IMR-90 (cell line): ENCODE measurements at regions not wholly inside any gene's neighbourhood (a gene's known extent, or its start where the extent isn't known, plus 50 kb on each side); places are given as distances from the start of the nearest gene placed in this dataset.

Experiments used
- ATAC-seq: fragments of 200-7000 bp; cut with Tn5 transposase; 2 replicates; pipeline ENCODE4 v1.9.1; 2020; ENCODE audit warnings: low read depth, mild to moderate bottlenecking, moderate library complexity
- BruUV-seq: library from RNA; stranded (reverse); fragments of 400-500 nt; replicated peaks from 2 replicates; lab custom pipeline; 2021; lab: Mats Ljungman, UMichigan
- CTCF ChIA-PET: fragments of 300-600 bp; formaldehyde crosslinking; extraction: SDS; loops from one replicate; lab custom pipeline; 2021; ENCODE audit warnings: antibody characterized with exemption; lab: Yijun Ruan, JAX
- POLR2A ChIA-PET: fragments of 300-600 bp; sonication (Branson Sonifier 250); formaldehyde crosslinking; loops from one replicate; lab custom pipeline; 2022; ENCODE audit warnings: antibody characterized with exemption; ENCODE audit not compliant: unreplicated experiment; lab: Charles Lee
- DNase-seq: peaks from one replicate; pipeline ENCODE4 v3.0.0; 2013
- H2AFZ ChIP-seq: replicated peaks from 2 replicates; pipeline ENCODE3; 2013; ENCODE audit warnings: low read length, mild to moderate bottlenecking; ENCODE audit not compliant: poor library complexity
- H2AK5ac ChIP-seq: 2 replicates; pipeline ENCODE4 v1.6.1; 2013; ENCODE audit warnings: low read depth, low read length, inconsistent platforms
- H2AK9ac ChIP-seq: replicated peaks from 2 replicates; pipeline ENCODE3; 2013; ENCODE audit warnings: mild to moderate bottlenecking, low read depth, low read length, moderate library complexity; ENCODE audit not compliant: poor library complexity
- H2BK120ac ChIP-seq: 2 replicates; pipeline ENCODE4 v1.6.1; 2013; ENCODE audit warnings: low read depth, low read length, inconsistent platforms
- H2BK15ac ChIP-seq: 3 replicates; pipeline ENCODE4 v1.6.1; 2013; ENCODE audit warnings: low read depth, low read length, inconsistent platforms
- H2BK20ac ChIP-seq: 2 replicates; pipeline ENCODE4 v1.6.1; 2013; ENCODE audit warnings: low read depth, mild to moderate bottlenecking, inconsistent platforms, low read length, moderate library complexity
- H2BK5ac ChIP-seq: 2 replicates; pipeline ENCODE4 v1.6.1; 2013; ENCODE audit warnings: mild to moderate bottlenecking, low read depth, low read length, inconsistent platforms; ENCODE audit not compliant: poor library complexity, severe bottlenecking
- H3K14ac ChIP-seq: replicated peaks from 2 replicates; pipeline ENCODE4 v1.6.1; 2013; ENCODE audit warnings: low read depth, low read length, inconsistent platforms
- H3K18ac ChIP-seq: 2 replicates; pipeline ENCODE4 v1.6.1; 2013; ENCODE audit warnings: low read depth, low read length, control low read depth
- H3K23ac ChIP-seq: 2 replicates; pipeline ENCODE4 v1.6.1; 2013; ENCODE audit warnings: low read depth, low read length, inconsistent platforms
- H3K27ac ChIP-seq: 2 replicates; pipeline ENCODE4 v1.5.1; 2013; ENCODE audit warnings: mild to moderate bottlenecking, control low read depth, low read length; ENCODE audit not compliant: insufficient read depth
- H3K27me3 ChIP-seq: 2 replicates; pipeline ENCODE4 v1.6.1; 2013; ENCODE audit warnings: low read length; ENCODE audit not compliant: control insufficient read depth, insufficient read depth
- H3K36me3 ChIP-seq: 2 replicates; pipeline ENCODE4 v1.6.1; 2013; ENCODE audit warnings: low read length, mixed read lengths; ENCODE audit not compliant: control insufficient read depth, insufficient read depth
- H3K4ac ChIP-seq: 2 replicates; pipeline ENCODE4 v1.6.1; 2013; ENCODE audit warnings: low read depth, low read length, inconsistent platforms
- H3K4me1 ChIP-seq: 2 replicates; pipeline ENCODE4 v1.6.1; 2013; ENCODE audit warnings: low read length, mixed read lengths; ENCODE audit not compliant: control insufficient read depth, insufficient read depth
- H3K4me2 ChIP-seq: 2 replicates; pipeline ENCODE4 v1.6.1; 2013; ENCODE audit warnings: low read depth, mild to moderate bottlenecking, control low read depth, low read length, moderate library complexity
- H3K4me3 ChIP-seq: 2 replicates; pipeline ENCODE4 v1.5.1; 2013; ENCODE audit warnings: low read depth, mild to moderate bottlenecking, control low read depth, low read length, moderate library complexity; ENCODE audit not compliant: insufficient read depth
- H3K56ac ChIP-seq: 2 replicates; pipeline ENCODE4 v1.6.1; 2013; ENCODE audit warnings: low read length, inconsistent platforms; ENCODE audit not compliant: insufficient read depth; ENCODE audit errors: extremely low read depth
- H3K79me1 ChIP-seq, 2 experiments: 2 replicates each; pipeline ENCODE4 v1.6.1; 2013; ENCODE audit warnings: low read length in 2 of 2, inconsistent platforms in 1 of 2, low read depth in 1 of 2
- H3K9ac ChIP-seq: 2 replicates; pipeline ENCODE4 v1.6.1; 2013; ENCODE audit warnings: low read depth, low read length, control low read depth
- H3K9me1 ChIP-seq: 2 replicates; pipeline ENCODE4 v1.6.1; 2013; ENCODE audit warnings: low read length, inconsistent platforms; ENCODE audit not compliant: insufficient read depth
- H3K9me3 ChIP-seq: 2 replicates; pipeline ENCODE4 v1.6.1; 2013; ENCODE audit warnings: low read length; ENCODE audit not compliant: control insufficient read depth, insufficient read depth
- H4K20me1 ChIP-seq: 2 replicates; pipeline ENCODE4 v1.6.1; 2013; ENCODE audit warnings: low read length, inconsistent platforms; ENCODE audit not compliant: insufficient read depth
- H4K5ac ChIP-seq: 2 replicates; pipeline ENCODE4 v1.6.1; 2013; ENCODE audit warnings: mild to moderate bottlenecking, low read depth, low read length, control low read depth
- H4K8ac ChIP-seq, 2 experiments: 2 replicates each; pipeline ENCODE4 v1.6.1; 2013; ENCODE audit warnings: low read depth in 2 of 2, low read length in 2 of 2, control low read depth in 1 of 2, inconsistent platforms in 1 of 2
- H4K91ac ChIP-seq: 2 replicates; pipeline ENCODE4 v1.6.1; 2013; ENCODE audit warnings: low read depth, low read length, inconsistent platforms; ENCODE audit not compliant: insufficient read depth
- BHLHE40 ChIP-seq: fragments of 150-350 bp; IDR thresholded peaks from 2 replicates; pipeline ENCODE4 v1.6.1; 2016; ENCODE audit warnings: mild to moderate bottlenecking, low read depth, low read length
- CEBPB ChIP-seq: IDR thresholded peaks from 2 replicates; pipeline ENCODE4 v1.6.1; 2012; ENCODE audit warnings: low read depth, low read length, improper control_type of control experiment
- CHD1 ChIP-seq: IDR thresholded peaks from 2 replicates; pipeline ENCODE4 v1.6.1; 2012; ENCODE audit warnings: low read depth, low read length, improper control_type of control experiment
- ELK1 ChIP-seq: fragments of 150-350 bp; IDR thresholded peaks from 2 replicates; pipeline ENCODE4 v1.6.1; 2016; ENCODE audit warnings: low read depth, mild to moderate bottlenecking, low read length, moderate library complexity, borderline replicate concordance
- FOS ChIP-seq: fragments of 150-350 bp; IDR thresholded peaks from 2 replicates; pipeline ENCODE4 v1.6.1; 2016; ENCODE audit warnings: low read depth, low read length
- MAFK ChIP-seq: IDR thresholded peaks from 2 replicates; pipeline ENCODE4 v1.6.1; 2012; ENCODE audit warnings: low read depth, low read length, improper control_type of control experiment
- MAZ ChIP-seq: IDR thresholded peaks from 2 replicates; pipeline ENCODE4 v1.6.1; 2012; ENCODE audit warnings: low read depth, mild to moderate bottlenecking, low read length, improper control_type of control experiment, moderate library complexity, borderline replicate concordance
- MXI1 ChIP-seq: IDR thresholded peaks from 2 replicates; pipeline ENCODE4 v1.6.1; 2012; ENCODE audit warnings: low read depth, mild to moderate bottlenecking, low read length, moderate library complexity, borderline replicate concordance
- NFE2L2 ChIP-seq: fragments of 150-350 bp; IDR thresholded peaks from 2 replicates; pipeline ENCODE4 v1.6.1; 2016; ENCODE audit warnings: low read depth, mild to moderate bottlenecking, low read length
- POLR2A ChIP-seq: IDR thresholded peaks from 2 replicates; pipeline ENCODE4 v1.6.1; 2012; ENCODE audit warnings: mild to moderate bottlenecking, low read depth, low read length
- RAD21 ChIP-seq: IDR thresholded peaks from 2 replicates; pipeline ENCODE4 v1.6.1; 2012; ENCODE audit warnings: low read length, improper control_type of control experiment
- RCOR1 ChIP-seq: IDR thresholded peaks from 2 replicates; pipeline ENCODE4 v1.6.1; 2012; ENCODE audit warnings: mild to moderate bottlenecking, low read length, improper control_type of control experiment; ENCODE audit not compliant: insufficient replicate concordance
- RFX5 ChIP-seq: IDR thresholded peaks from 2 replicates; pipeline ENCODE4 v1.8.0; 2012; ENCODE audit warnings: low read depth, mild to moderate bottlenecking, low read length, moderate library complexity
- SMC3 ChIP-seq: fragments of 150-350 bp; IDR thresholded peaks from 2 replicates; pipeline ENCODE4 v1.6.1; 2016; ENCODE audit warnings: low read depth, mild to moderate bottlenecking, antibody characterized with exemption, low read length, moderate library complexity
- WGBS, 2 experiments: methylation state at CpG; one replicate each; pipeline versions ENCODE4 v1.1.5 to v1.1.7; 2013; ENCODE audit warnings: missing lambda C conversion rate in 2 of 2; ENCODE audit not compliant: insufficient read length in 1 of 2; ENCODE audit errors: extremely low coverage in 2 of 2; 5-methylcytosine and 5-hydroxymethylcytosine counted together
- dilution Hi-C: fragments of 300-500 bp; cut with HindIII; formaldehyde crosslinking; loops from one replicate; pipeline ENCODE4 v1.14.3; 2018; ENCODE audit warnings: low sequenced_read_pairs; ENCODE audit not compliant: unreplicated experiment
- in situ Hi-C: fragments of 300-500 bp; cut with MboI; formaldehyde crosslinking; loops from 3 replicates; pipeline ENCODE4 v1.14.3; 2019; ENCODE audit warnings: low sequenced_read_pairs, inconsistent platforms, mixed read lengths
- intact Hi-C: fragments of 100-400 bp; cut with micrococcal nuclease; formaldehyde crosslinking; loops from 2 replicates; pipeline ENCODE4 v1.10.0; 2022
- TF ChIP-seq, protein P1 (sequence below): fragments of 150-350 bp; IDR thresholded peaks from 2 replicates; pipeline ENCODE4 v1.6.1; 2017; ENCODE audit warnings: mild to moderate bottlenecking, antibody characterized with exemption, low read length, low read depth
- TF ChIP-seq, protein P2 (sequence below): conservative IDR thresholded peaks from 2 replicates; pipeline ENCODE4 v1.5.1; 2012; ENCODE audit warnings: mild to moderate bottlenecking, low read depth, low read length, improper control_type of control experiment

GRCh38 chr1:98021126-98021525 is 100.3 kb upstream of the DPYD start:
- Histone ChIP-seq H3K23ac (no peak overlapping the region), H3K4me1 (peaks cover 3% of the 10 kb centered on the region; the same call in 1 of the 2 replicates), H4K20me1 (no peaks in the 10 kb centered on the region), H4K8ac (no peak overlapping the region), H2AFZ (no peak overlapping the region), H2BK120ac (no peak overlapping the region), H2AK9ac (no peak overlapping the region), H3K27ac (no peak overlapping the region), H3K4me2 (no peak overlapping the region), H3K18ac (no peak overlapping the region), H2BK5ac (no peak overlapping the region), H4K91ac (no peak overlapping the region), H3K14ac (no peak overlapping the region), H3K9me3 (no peaks in the 10 kb centered on the region), H3K79me1 (peaks cover 0 to 2% of the 10 kb centered on the region in 2 experiments; a peak in 1 of 4 replicates), H3K4ac (no peak overlapping the region), H3K36me3 (no peaks in the 10 kb centered on the region), H3K9ac (no peak overlapping the region), H4K5ac (no peak overlapping the region), H3K56ac (no peak overlapping the region), H2BK20ac (no peak overlapping the region), H3K27me3 (no peaks in the 10 kb centered on the region), H2BK15ac (no peak overlapping the region), H2AK5ac (no peak overlapping the region), H3K9me1 (no peaks in the 10 kb centered on the region), H3K4me3 (no peak overlapping the region)
- TF ChIP-seq SMC3 = no peak
- no peak for TF ChIP-seq MXI1
- no peak for TF ChIP-seq MAFK
- TF ChIP-seq POLR2A = no peak
- TF ChIP-seq, protein P1, sequence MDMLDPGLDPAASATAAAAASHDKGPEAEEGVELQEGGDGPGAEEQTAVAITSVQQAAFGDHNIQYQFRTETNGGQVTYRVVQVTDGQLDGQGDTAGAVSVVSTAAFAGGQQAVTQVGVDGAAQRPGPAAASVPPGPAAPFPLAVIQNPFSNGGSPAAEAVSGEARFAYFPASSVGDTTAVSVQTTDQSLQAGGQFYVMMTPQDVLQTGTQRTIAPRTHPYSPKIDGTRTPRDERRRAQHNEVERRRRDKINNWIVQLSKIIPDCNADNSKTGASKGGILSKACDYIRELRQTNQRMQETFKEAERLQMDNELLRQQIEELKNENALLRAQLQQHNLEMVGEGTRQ = no peak
- no peak for TF ChIP-seq ELK1
- TF ChIP-seq MAZ = no peak
- TF ChIP-seq NFE2L2 = no peak
- TF ChIP-seq RAD21 = no peak
- TF ChIP-seq RFX5 = no peak
- no peak for TF ChIP-seq CEBPB
- no peak for TF ChIP-seq BHLHE40
- no peak for TF ChIP-seq FOS
- no peak for TF ChIP-seq CHD1
- TF ChIP-seq, protein P2, sequence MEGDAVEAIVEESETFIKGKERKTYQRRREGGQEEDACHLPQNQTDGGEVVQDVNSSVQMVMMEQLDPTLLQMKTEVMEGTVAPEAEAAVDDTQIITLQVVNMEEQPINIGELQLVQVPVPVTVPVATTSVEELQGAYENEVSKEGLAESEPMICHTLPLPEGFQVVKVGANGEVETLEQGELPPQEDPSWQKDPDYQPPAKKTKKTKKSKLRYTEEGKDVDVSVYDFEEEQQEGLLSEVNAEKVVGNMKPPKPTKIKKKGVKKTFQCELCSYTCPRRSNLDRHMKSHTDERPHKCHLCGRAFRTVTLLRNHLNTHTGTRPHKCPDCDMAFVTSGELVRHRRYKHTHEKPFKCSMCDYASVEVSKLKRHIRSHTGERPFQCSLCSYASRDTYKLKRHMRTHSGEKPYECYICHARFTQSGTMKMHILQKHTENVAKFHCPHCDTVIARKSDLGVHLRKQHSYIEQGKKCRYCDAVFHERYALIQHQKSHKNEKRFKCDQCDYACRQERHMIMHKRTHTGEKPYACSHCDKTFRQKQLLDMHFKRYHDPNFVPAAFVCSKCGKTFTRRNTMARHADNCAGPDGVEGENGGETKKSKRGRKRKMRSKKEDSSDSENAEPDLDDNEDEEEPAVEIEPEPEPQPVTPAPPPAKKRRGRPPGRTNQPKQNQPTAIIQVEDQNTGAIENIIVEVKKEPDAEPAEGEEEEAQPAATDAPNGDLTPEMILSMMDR = no peak
- TF ChIP-seq RCOR1 = no peak
- no peak for ATAC-seq
- no TSS peak for BruUV-seq
- WGBS, 2 experiments = no CpG with 5 or more reads among the region's 3 CpGs
- no peak for DNase-seq
- dilution Hi-C loops (no loop called here), in situ Hi-C loops (no loop called here), intact Hi-C loops (no loop called here)
- ChIA-PET CTCF (no interaction called here), POLR2A (no interaction called here)
